T-cell (primary cell): ENCODE measurements at regions not wholly inside any gene's neighbourhood (a gene's known extent, or its start where the extent isn't known, plus 50 kb on each side); places are given as distances from the start of the nearest gene placed in this dataset.

Source experiments
- ATAC-seq, 4 experiments: fragments of 200-7000 bp in 3 of 4; fragments of 150-1000 bp in 1 of 4; cut with Tn5 transposase; replicated peaks in 1 of 4; 1 replicate in 3 of 4; 2 replicates in 1 of 4; pipeline ENCODE4 v1.10.0; 2021; ENCODE audit warnings: moderate library complexity in 3 of 4, mild to moderate bottlenecking in 2 of 4, moderate number of reproducible peaks in 1 of 4
- CTCF ChIA-PET, 2 donors: fragments of 300-600 bp; sonication (Branson Sonifier 250); formaldehyde crosslinking; loops; one replicate each; lab custom pipeline; 2022; ENCODE audit warnings: antibody characterized with exemption in 2 of 2; lab: Charles Lee
- POLR2A ChIA-PET, 2 donors: fragments of 300-600 bp; sonication (Branson Sonifier 250); formaldehyde crosslinking; loops; one replicate each; lab custom pipeline; 2022; ENCODE audit warnings: antibody characterized with exemption in 2 of 2; lab: Charles Lee
- DNase-seq, 35 experiments: peaks; one replicate each; pipeline versions ENCODE4 v3.0.0 to v3.0.0-alpha.2; 2013 to 2023
- H3K27ac ChIP-seq: one replicate; pipeline ENCODE4 v1.5.1; 2013; ENCODE audit warnings: low read length
- H3K27me3 ChIP-seq, 2 experiments: replicated peaks in 1 of 2; 1 replicate in 1 of 2; 2 replicates in 1 of 2; pipeline versions ENCODE4 v1.6.1 to v1.7.0; 2013; ENCODE audit warnings: low read length in 1 of 2, mixed read lengths in 1 of 2; ENCODE audit not compliant: control insufficient read depth in 2 of 2, insufficient read depth in 2 of 2; ENCODE audit errors: extremely low read depth in 1 of 2
- H3K36me3 ChIP-seq, 2 donors: 1 replicate in 1 of 2; 2 replicates in 1 of 2; pipeline versions ENCODE4 v1.6.1 to v1.7.0; 2013; ENCODE audit warnings: low read length in 1 of 2; ENCODE audit not compliant: control insufficient read depth in 2 of 2, insufficient read depth in 1 of 2; ENCODE audit errors: extremely low read depth in 1 of 2
- H3K4me1 ChIP-seq, 2 experiments: 1 replicate in 1 of 2; 2 replicates in 1 of 2; pipeline versions ENCODE4 v1.6.1 to v1.7.0; 2013; ENCODE audit warnings: low read length in 2 of 2, mixed read lengths in 1 of 2; ENCODE audit not compliant: insufficient read depth in 2 of 2, control insufficient read depth in 1 of 2; ENCODE audit errors: extremely low read depth in 1 of 2
- H3K4me3 ChIP-seq, 2 donors: 1 replicate in 1 of 2; 2 replicates in 1 of 2; pipeline versions ENCODE4 v1.5.1 to v1.7.0; 2013; ENCODE audit warnings: mild to moderate bottlenecking in 2 of 2, low read length in 1 of 2, moderate library complexity in 1 of 2; ENCODE audit not compliant: control insufficient read depth in 1 of 2; ENCODE audit errors: extremely low read depth in 1 of 2
- H3K9me3 ChIP-seq: 2 replicates; pipeline ENCODE4 v1.7.0; 2013
- H3K27ac Mint-ChIP-seq, 2 donors: one replicate each; pipeline ENCODE4 v1.8.0; 2020 to 2021; ENCODE audit warnings: mild to moderate bottlenecking in 2 of 2, mixed read lengths in 2 of 2
- H3K27me3 Mint-ChIP-seq, 2 donors: one replicate each; pipeline ENCODE4 v1.8.0; 2021 to 2022; ENCODE audit warnings: mixed read lengths in 2 of 2
- H3K36me3 Mint-ChIP-seq: one replicate; pipeline ENCODE4 v1.8.0; 2021; ENCODE audit warnings: mixed read lengths
- H3K4me1 Mint-ChIP-seq, 3 donors: one replicate each; pipeline ENCODE4 v1.8.0; 2020 to 2022; ENCODE audit warnings: mixed read lengths in 3 of 3, mild to moderate bottlenecking in 1 of 3
- H3K4me3 Mint-ChIP-seq, 3 donors: one replicate each; pipeline ENCODE4 v1.8.0; 2020 to 2022; ENCODE audit warnings: mild to moderate bottlenecking in 3 of 3, mixed read lengths in 3 of 3, moderate library complexity in 3 of 3
- H3K9me3 Mint-ChIP-seq, 3 donors: one replicate each; pipeline ENCODE4 v1.8.0; 2020 to 2022; ENCODE audit warnings: mixed read lengths in 3 of 3
- WGBS: methylation state at CpG from one replicate; pipeline ENCODE4 v1.1.5; 2013; ENCODE audit warnings: missing lambda C conversion rate; ENCODE audit not compliant: insufficient coverage; 5-methylcytosine and 5-hydroxymethylcytosine counted together

- Histone ChIP-seq H3K36me3 (no peaks in the 10 kb centered on the region), H3K4me1 (no peaks in the 10 kb centered on the region), H3K27me3 (peaks cover 0 to 30% of the 10 kb centered on the region in 2 experiments), H3K27ac (no peak overlapping the region), H3K4me3 (no peak overlapping the region), H3K9me3 (no peaks in the 10 kb centered on the region)
- H3K27ac Mint-ChIP-seq, result no peak overlapping the region
- CTCF ChIA-PET, result no interaction called here
- peaks cover 16 to 27% of the 10 kb centered on the region in 2 donors for H3K27me3 Mint-ChIP-seq
- WGBS, result 73% methylated on average over 7 of the region's 8 CpGs
- H3K36me3 Mint-ChIP-seq, result no peaks in the 10 kb centered on the region
- no peaks in the 10 kb centered on the region for H3K9me3 Mint-ChIP-seq
- POLR2A ChIA-PET, result no interaction called here
- H3K4me3 Mint-ChIP-seq, result no peak overlapping the region
- no peak for ATAC-seq
- DNase-seq, result no peak
- H3K4me1 Mint-ChIP-seq, result no peaks in the 10 kb centered on the region
These were observed 84.8 kb upstream of the RAB6C start for GRCh38 chr2:129894616-129895015.

GRCh38 chr2:129895061-129895460 is 84.4 kb upstream of the RAB6C start:
- Histone ChIP-seq H3K27me3 (peaks cover 0 to 30% of the 10 kb centered on the region in 2 experiments), H3K27ac (no peak overlapping the region), H3K9me3 (no peaks in the 10 kb centered on the region), H3K4me3 (no peak overlapping the region), H3K36me3 (no peaks in the 10 kb centered on the region), H3K4me1 (no peaks in the 10 kb centered on the region)
- ChIA-PET POLR2A (no interaction called here), CTCF (no interaction called here)
- Mint-ChIP-seq H3K36me3 (no peaks in the 10 kb centered on the region), H3K27ac (no peak overlapping the region), H3K9me3 (no peaks in the 10 kb centered on the region), H3K4me3 (no peak overlapping the region), H3K27me3 (peaks cover 16 to 27% of the 10 kb centered on the region in 2 donors), H3K4me1 (no peaks in the 10 kb centered on the region)
- WGBS, result 89% methylated on average over 3 of the region's 5 CpGs
- no peak for ATAC-seq
- DNase-seq, result peak in 1 of 35 experiments; percentile 3

GRCh38 chr2:129895526-129896082 is 83.9 kb upstream of the RAB6C start:
- no peak overlapping the region for H3K4me3 Mint-ChIP-seq
- H3K4me3 ChIP-seq, result no peak overlapping the region
- H3K36me3 Mint-ChIP-seq, result no peaks in the 10 kb centered on the region
- H3K36me3 ChIP-seq, result no peaks in the 10 kb centered on the region
- ATAC-seq, result no peak
- peaks cover 16 to 27% of the 10 kb centered on the region in 2 donors for H3K27me3 Mint-ChIP-seq
- H3K9me3 Mint-ChIP-seq, result no peaks in the 10 kb centered on the region
- no peaks in the 10 kb centered on the region for H3K9me3 ChIP-seq
- WGBS, result no CpG with 5 or more reads among the region's 2 CpGs
- no peak for DNase-seq
- POLR2A ChIA-PET, result interaction anchor here in 1 of 2 donors (0.6 kb wide), 1 partner anchor 1181 kb away, joined by 3 read pairs; no protein-coding TSS in a partner anchor
- no peaks in the 10 kb centered on the region for H3K4me1 ChIP-seq
- H3K27ac ChIP-seq, result no peak overlapping the region
- H3K27me3 ChIP-seq, result peaks cover 0 to 30% of the 10 kb centered on the region in 2 experiments
- CTCF ChIA-PET, result no interaction called here
- H3K27ac Mint-ChIP-seq, result no peak overlapping the region
- no peaks in the 10 kb centered on the region for H3K4me1 Mint-ChIP-seq

DNA sequence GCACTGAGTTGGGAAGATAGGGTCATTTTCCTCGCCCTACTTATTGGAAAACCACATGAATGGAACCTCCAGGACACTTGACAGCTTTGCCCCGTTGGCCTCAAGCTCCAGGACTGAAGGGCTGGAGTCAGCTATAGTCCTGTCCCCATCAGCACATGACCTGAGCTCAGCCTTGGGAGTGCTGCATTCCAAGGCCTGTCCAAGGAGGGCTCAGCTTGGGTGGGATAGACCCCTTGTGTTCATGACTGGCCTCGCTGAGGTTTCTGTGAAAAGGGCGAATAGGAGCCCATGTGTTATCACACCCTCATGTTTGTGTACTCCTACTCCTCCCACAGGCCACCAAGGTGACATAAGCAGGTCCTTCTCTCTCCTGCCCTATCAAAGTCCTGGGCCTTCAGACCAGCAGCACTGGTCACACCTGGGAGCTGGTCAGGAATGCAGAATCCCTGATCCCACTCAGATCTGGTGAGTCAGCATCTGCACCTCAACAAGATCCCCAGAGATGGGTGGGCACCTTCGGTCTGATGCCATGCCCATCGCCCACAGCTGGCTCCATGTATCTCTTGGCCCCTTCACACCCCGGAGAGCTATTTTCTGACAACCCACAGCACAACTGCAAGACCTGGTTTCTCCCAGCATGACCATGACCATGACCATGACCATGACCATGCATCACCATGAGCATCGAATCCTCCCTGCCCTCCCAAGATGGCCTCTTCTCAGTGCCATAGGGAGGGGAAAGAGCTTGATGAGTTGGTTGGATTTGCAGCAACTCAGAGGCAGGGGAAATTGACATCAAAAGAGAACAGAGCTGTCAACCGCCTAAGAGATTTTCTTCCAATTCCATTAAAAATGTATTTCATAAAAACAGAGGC is 83.0 kb upstream of the RAB6C start:
- 68% methylated on average over 7 of the region's 9 CpGs for WGBS
- Histone ChIP-seq H3K4me1 (no peaks in the 10 kb centered on the region), H3K36me3 (no peaks in the 10 kb centered on the region), H3K27me3 (peaks cover 0 to 27% of the 10 kb centered on the region in 2 experiments), H3K4me3 (no peak overlapping the region), H3K9me3 (no peaks in the 10 kb centered on the region), H3K27ac (no peak overlapping the region)
- Mint-ChIP-seq H3K4me1 (no peaks in the 10 kb centered on the region), H3K4me3 (no peak overlapping the region), H3K27me3 (peaks cover 12 to 27% of the 10 kb centered on the region in 2 donors), H3K36me3 (no peaks in the 10 kb centered on the region), H3K9me3 (no peaks in the 10 kb centered on the region), H3K27ac (no peak overlapping the region)
- ChIA-PET POLR2A (no interaction called here), CTCF (no interaction called here)
- DNase-seq, result no peak
- ATAC-seq, result no peak

- no peaks in the 10 kb centered on the region for H3K4me1 ChIP-seq
- Mint-ChIP-seq H3K4me3 (no peak overlapping the region), H3K9me3 (no peaks in the 10 kb centered on the region), H3K36me3 (no peaks in the 10 kb centered on the region), H3K27me3 (peaks cover 4 to 11% of the 10 kb centered on the region in 2 donors), H3K4me1 (no peaks in the 10 kb centered on the region), H3K27ac (no peak overlapping the region)
- H3K27ac ChIP-seq, result no peak overlapping the region
- ChIA-PET CTCF (interaction anchor here in 1 of 2 donors (0.6 kb wide), 1 partner anchor 1190 kb away, joined by 5 read pairs; no protein-coding TSS in a partner anchor), POLR2A (no interaction called here)
- no peaks in the 10 kb centered on the region for H3K36me3 ChIP-seq
- peak in 1 of 35 experiments; percentile 2 for DNase-seq
- no peak overlapping the region for H3K4me3 ChIP-seq
- no peak for ATAC-seq
- H3K27me3 ChIP-seq, result peaks cover 0 to 12% of the 10 kb centered on the region in 2 experiments
- H3K9me3 ChIP-seq, result no peaks in the 10 kb centered on the region
- 86% methylated on average over 1 of the region's 3 CpGs for WGBS
These were observed 77.6 kb upstream of the RAB6C start for GRCh38 chr2:129901754-129902415.

GRCh38 chr2:129902731-129903585 is 76.5 kb upstream of the RAB6C start:
- Histone ChIP-seq H3K4me3 (no peak overlapping the region), H3K36me3 (no peaks in the 10 kb centered on the region), H3K9me3 (no peaks in the 10 kb centered on the region), H3K4me1 (no peaks in the 10 kb centered on the region), H3K27ac (no peak overlapping the region), H3K27me3 (peaks cover 0 to 17% of the 10 kb centered on the region in 2 experiments)
- no peak overlapping the region for H3K4me3 Mint-ChIP-seq
- DNase-seq (peak in 1 of 35 experiments; percentile 2), ATAC-seq (no peak)
- 87% methylated on average over 12 of the region's 20 CpGs for WGBS
- no peaks in the 10 kb centered on the region for H3K4me1 Mint-ChIP-seq
- CTCF ChIA-PET, result interaction anchor here in 1 of 2 donors (0.6 kb wide), 1 partner anchor 1189 kb away, joined by 5 read pairs; no protein-coding TSS in a partner anchor
- peaks cover 7 to 8% of the 10 kb centered on the region in 2 donors for H3K27me3 Mint-ChIP-seq
- no peaks in the 10 kb centered on the region for H3K9me3 Mint-ChIP-seq
- H3K27ac Mint-ChIP-seq, result no peak overlapping the region
- POLR2A ChIA-PET, result no interaction called here
- H3K36me3 Mint-ChIP-seq, result no peaks in the 10 kb centered on the region
